Naive thymus-derived CD4-positive, alpha-beta T cell (primary cell): ENCODE measurements at regions not wholly inside any gene's neighbourhood (a gene's known extent, or its start where the extent isn't known, plus 50 kb on each side); places are given as distances from the start of the nearest gene placed in this dataset.

Experiments used
- ATAC-seq: fragments of 150-1000 bp; cut with Tn5 transposase; 2 replicates; pipeline ENCODE4 v1.10.0; 2021; ENCODE audit warnings: mild to moderate bottlenecking, moderate library complexity
- CTCF ChIA-PET: fragments of 350-600 bp; sonication (Branson Sonifier 250); formaldehyde crosslinking; loops from one replicate; lab custom pipeline; 2021; ENCODE audit warnings: antibody characterized with exemption; lab: Charles Lee
- POLR2A ChIA-PET: fragments of 350-600 bp; sonication (Branson Sonifier 250); formaldehyde crosslinking; loops from one replicate; lab custom pipeline; 2021; ENCODE audit warnings: antibody characterized with exemption, inconsistent platforms; lab: Charles Lee
- DNase-seq, 9 donors: peaks; one replicate each; pipeline versions ENCODE4 v3.0.0 to v3.0.0-alpha.2; 2020 to 2022; ENCODE audit warnings: mixed read lengths in 1 of 9
- H3K27ac ChIP-seq: one replicate; pipeline ENCODE4 v1.7.0; 2013; ENCODE audit warnings: mild to moderate bottlenecking, low read depth, low read length, moderate library complexity
- H3K27me3 ChIP-seq, 2 donors: one replicate each; pipeline ENCODE4 v1.7.0; 2013; ENCODE audit warnings: low read length in 2 of 2, mild to moderate bottlenecking in 2 of 2, moderate library complexity in 2 of 2; ENCODE audit not compliant: control insufficient read depth in 2 of 2, insufficient read depth in 2 of 2
- H3K36me3 ChIP-seq, 3 experiments: 1 replicate in 2 of 3; 2 replicates in 1 of 3; pipeline ENCODE4 v1.7.0; 2013; ENCODE audit warnings: low read length in 3 of 3, mild to moderate bottlenecking in 3 of 3, moderate library complexity in 1 of 3; ENCODE audit not compliant: insufficient read depth in 3 of 3, control insufficient read depth in 2 of 3
- H3K4me1 ChIP-seq, 2 donors: one replicate each; pipeline ENCODE4 v1.7.0; 2013; ENCODE audit warnings: low read length in 2 of 2, mild to moderate bottlenecking in 2 of 2, moderate library complexity in 1 of 2; ENCODE audit not compliant: control insufficient read depth in 2 of 2, insufficient read depth in 2 of 2
- H3K4me3 ChIP-seq: 2 replicates; pipeline ENCODE4 v1.7.0; 2013; ENCODE audit warnings: mild to moderate bottlenecking, low read length
- H3K9me3 ChIP-seq, 3 experiments: 1 replicate in 2 of 3; 2 replicates in 1 of 3; pipeline ENCODE4 v1.7.0; 2013; ENCODE audit warnings: low read length in 3 of 3; ENCODE audit not compliant: control insufficient read depth in 2 of 3
- H3K27ac Mint-ChIP-seq, 9 donors: one replicate each; pipeline ENCODE4 v1.8.0; 2020 to 2022; ENCODE audit warnings: mixed read lengths in 9 of 9, mild to moderate bottlenecking in 8 of 9, moderate library complexity in 5 of 9, inconsistent platforms in 2 of 9
- H3K27me3 Mint-ChIP-seq, 5 donors: one replicate each; pipeline ENCODE4 v1.8.0; 2021 to 2022; ENCODE audit warnings: mixed read lengths in 5 of 5, mild to moderate bottlenecking in 1 of 5
- H3K36me3 Mint-ChIP-seq, 5 donors: one replicate each; pipeline ENCODE4 v1.8.0; 2020 to 2022; ENCODE audit warnings: mixed read lengths in 5 of 5, mild to moderate bottlenecking in 3 of 5, inconsistent platforms in 1 of 5
- H3K4me1 Mint-ChIP-seq, 7 donors: one replicate each; pipeline ENCODE4 v1.8.0; 2020 to 2022; ENCODE audit warnings: mixed read lengths in 7 of 7, mild to moderate bottlenecking in 3 of 7, inconsistent platforms in 1 of 7
- H3K4me3 Mint-ChIP-seq, 10 donors: one replicate each; pipeline ENCODE4 v1.8.0; 2020 to 2022; ENCODE audit warnings: mild to moderate bottlenecking in 10 of 10, mixed read lengths in 10 of 10, moderate library complexity in 6 of 10, inconsistent platforms in 2 of 10
- H3K9me3 Mint-ChIP-seq, 11 donors: one replicate each; pipeline ENCODE4 v1.8.0; 2020 to 2022; ENCODE audit warnings: mixed read lengths in 11 of 11, mild to moderate bottlenecking in 4 of 11, inconsistent platforms in 1 of 11, moderate library complexity in 1 of 11
- intact Hi-C, 2 donors: fragments of 100-400 bp; cut with micrococcal nuclease; formaldehyde crosslinking; loops; one replicate each; pipeline ENCODE4 v1.15.1; 2023

GRCh38 chr1:5516756-5517155 is 475.5 kb downstream of the NPHP4 start:
- Mint-ChIP-seq H3K9me3 (peaks cover 0 to 4% (median 0%) of the 10 kb centered on the region in 11 donors), H3K4me1 (peaks cover 0 to 8% (median 5%) of the 10 kb centered on the region in 7 donors), H3K27me3 (peaks cover 0 to 14% (median 5%) of the 10 kb centered on the region in 5 donors), H3K27ac (no peak overlapping the region), H3K36me3 (no peaks in the 10 kb centered on the region), H3K4me3 (no peak overlapping the region)
- Histone ChIP-seq H3K9me3 (no peaks in the 10 kb centered on the region), H3K36me3 (no peaks in the 10 kb centered on the region), H3K27me3 (peaks cover 0 to 3% of the 10 kb centered on the region in 2 donors), H3K4me3 (no peak overlapping the region), H3K4me1 (no peaks in the 10 kb centered on the region), H3K27ac (no peak overlapping the region)
- no peak for DNase-seq
- intact Hi-C loops = no loop called here
- ChIA-PET POLR2A (no interaction called here), CTCF (no interaction called here)
- no peak for ATAC-seq

DNA sequence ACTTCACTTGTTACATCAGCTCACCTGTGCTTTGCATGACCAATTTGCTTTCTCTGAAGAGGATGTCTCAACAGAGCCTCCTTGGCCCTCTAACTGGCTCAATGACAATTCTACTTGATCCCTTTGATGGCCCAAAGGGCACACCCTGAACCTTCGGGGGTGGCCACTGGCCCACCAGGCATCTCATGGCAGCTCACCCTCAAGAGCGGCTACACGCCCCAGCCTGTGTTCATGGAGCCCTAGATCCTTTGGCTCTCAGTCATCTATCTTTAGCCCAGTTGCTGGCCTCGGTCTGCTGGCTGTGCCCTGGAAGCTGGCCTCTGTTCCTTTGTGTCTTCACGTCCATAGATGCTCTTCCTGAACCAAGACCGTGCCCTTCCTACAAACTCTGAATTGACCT is 476.7 kb downstream of the NPHP4 start:
- Mint-ChIP-seq H3K27ac (peak overlapping the region in 3 of 9 donors; percentile 37 to 63 (median 42)), H3K4me1 (peaks cover 0 to 8% (median 5%) of the 10 kb centered on the region in 7 donors), H3K36me3 (no peaks in the 10 kb centered on the region), H3K27me3 (peaks cover 0 to 16% (median 8%) of the 10 kb centered on the region in 5 donors), H3K9me3 (peaks cover 0 to 4% (median 0%) of the 10 kb centered on the region in 11 donors), H3K4me3 (no peak overlapping the region)
- Histone ChIP-seq H3K4me3 (no peak overlapping the region), H3K27ac (no peak overlapping the region), H3K9me3 (no peaks in the 10 kb centered on the region), H3K4me1 (no peaks in the 10 kb centered on the region), H3K36me3 (no peaks in the 10 kb centered on the region), H3K27me3 (no peaks in the 10 kb centered on the region)
- no peak for ATAC-seq
- ChIA-PET POLR2A (no interaction called here), CTCF (no interaction called here)
- intact Hi-C loops = no loop called here
- no peak for DNase-seq

GRCh38 chr1:5514527-5515183 is 477.6 kb downstream of the NPHP4 start:
- H3K36me3 ChIP-seq = no peaks in the 10 kb centered on the region
- ATAC-seq = peak; percentile 72
- no peak overlapping the region for H3K27ac ChIP-seq
- DNase-seq = peak; percentile 29 to 75 (median 60)
- POLR2A ChIA-PET = no interaction called here
- H3K27me3 ChIP-seq = no peaks in the 10 kb centered on the region
- H3K27ac Mint-ChIP-seq = no peak overlapping the region
- H3K4me3 Mint-ChIP-seq = no peak overlapping the region
- no peaks in the 10 kb centered on the region for H3K9me3 ChIP-seq
- intact Hi-C loops = loop anchor here in 1 of 2 donors (1.0 to 5.0 kb wide), 2 partner anchors 228 to 1602 kb away; no protein-coding TSS in a partner anchor
- no peaks in the 10 kb centered on the region for H3K36me3 Mint-ChIP-seq
- peaks cover 0 to 10% (median 5%) of the 10 kb centered on the region in 7 donors for H3K4me1 Mint-ChIP-seq
- H3K27me3 Mint-ChIP-seq = peaks cover 0 to 16% (median 10%) of the 10 kb centered on the region in 5 donors
- CTCF ChIA-PET = interaction anchor here (0.6 to 1.2 kb wide), 5 partner anchors 10 to 541 kb away, joined by 3 to 4 read pairs (median 3); no protein-coding TSS in a partner anchor
- H3K9me3 Mint-ChIP-seq = peaks cover 0 to 4% (median 0%) of the 10 kb centered on the region in 11 donors
- no peaks in the 10 kb centered on the region for H3K4me1 ChIP-seq
- no peak overlapping the region for H3K4me3 ChIP-seq

GRCh38 chr1:5513846-5514526 is 478.2 kb downstream of the NPHP4 start:
- ATAC-seq (no peak), DNase-seq (peak in 1 of 9 donors; percentile 5)
- Mint-ChIP-seq H3K36me3 (no peaks in the 10 kb centered on the region), H3K4me1 (peaks cover 0 to 13% (median 6%) of the 10 kb centered on the region in 7 donors), H3K4me3 (no peak overlapping the region), H3K27ac (no peak overlapping the region), H3K9me3 (peaks cover 0 to 4% (median 0%) of the 10 kb centered on the region in 11 donors), H3K27me3 (peaks cover 0 to 16% (median 5%) of the 10 kb centered on the region in 5 donors)
- Histone ChIP-seq H3K27ac (no peak overlapping the region), H3K9me3 (no peaks in the 10 kb centered on the region), H3K4me3 (no peak overlapping the region), H3K36me3 (no peaks in the 10 kb centered on the region), H3K27me3 (no peaks in the 10 kb centered on the region), H3K4me1 (no peaks in the 10 kb centered on the region)
- CTCF ChIA-PET = interaction anchor here (0.6 to 1.2 kb wide), 4 partner anchors 9 to 542 kb away, joined by 3 to 4 read pairs (median 3); no protein-coding TSS in a partner anchor
- intact Hi-C loops = loop anchor here in 1 of 2 donors (1.0 to 5.0 kb wide), 2 partner anchors 228 to 1602 kb away; no protein-coding TSS in a partner anchor
- POLR2A ChIA-PET = no interaction called here

DNA sequence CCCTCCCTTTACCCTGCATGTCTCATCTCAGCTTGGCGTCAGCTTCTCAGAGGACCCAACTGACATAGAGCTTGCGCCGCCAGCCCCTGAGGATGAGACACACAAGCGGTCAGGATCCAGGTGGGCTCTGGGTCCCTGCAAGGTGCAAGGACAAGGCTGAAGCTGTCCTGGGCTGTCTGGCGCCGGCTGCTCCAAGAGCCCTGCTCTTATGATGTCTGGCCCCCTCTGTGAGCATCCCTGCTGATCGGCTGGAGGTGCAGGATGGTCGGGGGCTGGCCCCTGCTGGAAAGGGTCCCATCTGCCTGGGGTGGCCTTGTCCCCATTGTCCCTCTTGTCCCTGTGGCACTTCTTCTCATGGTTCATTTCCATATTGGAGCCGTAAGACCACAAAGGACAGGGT is 479.0 kb downstream of the NPHP4 start:
- POLR2A ChIA-PET = no interaction called here
- intact Hi-C loops = loop anchor here in 1 of 2 donors (5.0 kb wide), 1 partner anchor 1601 kb away; no protein-coding TSS in a partner anchor

GRCh38 chr1:5511381-5512097 is 480.7 kb downstream of the NPHP4 start:
- Mint-ChIP-seq H3K36me3 (no peaks in the 10 kb centered on the region), H3K27ac (no peak overlapping the region), H3K4me1 (peaks cover 0 to 13% (median 6%) of the 10 kb centered on the region in 7 donors), H3K4me3 (no peak overlapping the region), H3K27me3 (peaks cover 0 to 20% (median 5%) of the 10 kb centered on the region in 5 donors), H3K9me3 (peaks cover 0 to 3% (median 0%) of the 10 kb centered on the region in 11 donors)
- Histone ChIP-seq H3K27me3 (no peaks in the 10 kb centered on the region), H3K9me3 (no peaks in the 10 kb centered on the region), H3K27ac (no peak overlapping the region), H3K4me1 (no peaks in the 10 kb centered on the region), H3K4me3 (no peak overlapping the region), H3K36me3 (no peaks in the 10 kb centered on the region)
- DNase-seq (no peak), ATAC-seq (no peak)
- ChIA-PET CTCF (interaction anchor here (0.8 to 2.2 kb wide), 2 partner anchors 36 to 225 kb away, joined by 3 to 9 read pairs; no protein-coding TSS in a partner anchor), POLR2A (no interaction called here)
- intact Hi-C loops = loop anchor here in 1 of 2 donors (5.0 kb wide), 1 partner anchor 1599 kb away; no protein-coding TSS in a partner anchor

More for the DNA sequence above, 479.0 kb downstream of the NPHP4 start:
- H3K27ac Mint-ChIP-seq = no peak overlapping the region
- H3K27ac ChIP-seq = no peak overlapping the region
- no peak overlapping the region for H3K4me3 Mint-ChIP-seq
- H3K36me3 Mint-ChIP-seq = no peaks in the 10 kb centered on the region
- no peaks in the 10 kb centered on the region for H3K4me1 ChIP-seq
- no peaks in the 10 kb centered on the region for H3K27me3 ChIP-seq
- no peaks in the 10 kb centered on the region for H3K9me3 Mint-ChIP-seq
- no peaks in the 10 kb centered on the region for H3K9me3 ChIP-seq
- no peak overlapping the region for H3K4me3 ChIP-seq
- H3K36me3 ChIP-seq = no peaks in the 10 kb centered on the region
- ATAC-seq = no peak
- H3K4me1 Mint-ChIP-seq = peaks cover 0 to 13% (median 6%) of the 10 kb centered on the region in 7 donors
- no peak for DNase-seq
- H3K27me3 Mint-ChIP-seq = peaks cover 0 to 16% (median 5%) of the 10 kb centered on the region in 5 donors
- CTCF ChIA-PET = interaction anchor here (0.6 kb wide), 2 partner anchors 783 to 972 kb away, joined by 3 to 8 read pairs; no protein-coding TSS in a partner anchor
